Neural progenitor cell (in vitro differentiated cells): ENCODE measurements at regions not wholly inside any gene's neighbourhood (a gene's known extent, or its start where the extent isn't known, plus 50 kb on each side); places are given as distances from the start of the nearest gene placed in this dataset.

Experiments used
- CTCF ChIP-seq: fragments of 200-600 bp; sonication (generic); IDR thresholded peaks from 2 replicates; pipeline ENCODE4 v1.5.1; 2017; ENCODE audit warnings: antibody characterized with exemption, mild to moderate bottlenecking
- EZH2 ChIP-seq: fragments of 200-600 bp; sonication (generic); IDR thresholded peaks from 2 replicates; pipeline ENCODE4 v1.6.1; 2017; ENCODE audit warnings: antibody characterized with exemption, mild to moderate bottlenecking, moderate library complexity
- EZH2phosphoT487 ChIP-seq: fragments of 200-600 bp; sonication (generic); IDR thresholded peaks from 2 replicates; pipeline ENCODE4 v1.6.1; 2017; ENCODE audit warnings: antibody characterized with exemption

- TF ChIP-seq EZH2: no peak
- TF ChIP-seq CTCF: no peak
- no peak for TF ChIP-seq EZH2phosphoT487
Observed at GRCh38 chr13:46476174-46476573, 76.8 kb upstream of the LRCH1 start.
